GM12878 (cell line): ENCODE measurements at regions not wholly inside any gene's neighbourhood (a gene's known extent, or its start where the extent isn't known, plus 50 kb on each side); places are given as distances from the start of the nearest gene placed in this dataset.

Source experiments
- ATAC-seq: fragments of 200-7000 bp; cut with Tn5 transposase; 3 replicates; pipeline ENCODE4 v1.9.1; 2020; ENCODE audit warnings: mild to moderate bottlenecking, moderate library complexity
- BruUV-seq: library from RNA; stranded (reverse); fragments of 400-500 nt; replicated peaks from 2 replicates; lab custom pipeline; 2021; lab: Mats Ljungman, UMichigan
- CTCF ChIA-PET: fragments of 300-600 bp; sonication (Branson Sonifier 250); formaldehyde crosslinking; extraction: SDS; loops from one replicate; lab custom pipeline; 2021; ENCODE audit warnings: inconsistent platforms; lab: Yijun Ruan, JAX
- POLR2A ChIA-PET: fragments of 350-600 bp; formaldehyde crosslinking; extraction: SDS; loops from one replicate; lab custom pipeline; 2021; ENCODE audit warnings: inconsistent platforms; lab: Charles Lee
- RAD21 ChIA-PET: fragments of 300-600 bp; sonication (Branson Sonifier 250); formaldehyde crosslinking; loops from one replicate; lab custom pipeline; 2023; ENCODE audit warnings: antibody characterized with exemption; ENCODE audit not compliant: unreplicated experiment; lab: Charles Lee
- SMC1A ChIA-PET: fragments of 300-600 bp; sonication (Branson Sonifier 250); formaldehyde crosslinking; loops from one replicate; lab custom pipeline; 2023; ENCODE audit not compliant: unreplicated experiment, uncharacterized antibody; lab: Charles Lee
- DNase-seq: peaks from one replicate; pipeline ENCODE4 v3.0.0-alpha.2; 2011; ENCODE audit warnings: low read depth, low spot score
- FAIRE-seq: peaks from 3 replicates; lab custom pipeline; 2011; peaks lifted over from hg19 to GRCh38; lab: Jason Lieb, UNC
- H2AFZ ChIP-seq: 2 replicates; pipeline ENCODE4 v1.6.0; 2011; ENCODE audit warnings: low read depth, low read length, control low read depth; ENCODE audit not compliant: control insufficient read depth
- H3K27ac ChIP-seq: 2 replicates; pipeline ENCODE4 v1.5.1; 2011; ENCODE audit warnings: control low read depth; ENCODE audit not compliant: control insufficient read depth, insufficient read depth
- H3K27me3 ChIP-seq, 2 experiments: replicated peaks in 1 of 2; 2 replicates each; pipeline versions ENCODE4 v1.6.0 to v1.6.1; 2011; ENCODE audit warnings: low read length in 1 of 2; ENCODE audit not compliant: control insufficient read depth in 2 of 2, insufficient read depth in 2 of 2
- H3K36me3 ChIP-seq, 2 experiments: 2 replicates each; pipeline ENCODE4 v1.5.1; 2011; ENCODE audit warnings: low read length in 1 of 2; ENCODE audit not compliant: control insufficient read depth in 2 of 2, insufficient read depth in 2 of 2
- H3K4me1 ChIP-seq: 2 replicates; pipeline ENCODE4 v1.6.1; 2011; ENCODE audit warnings: mild to moderate bottlenecking, low read length, moderate library complexity, mixed read lengths; ENCODE audit not compliant: control insufficient read depth, insufficient read depth
- H3K4me2 ChIP-seq: 2 replicates; pipeline ENCODE4 v1.6.0; 2011; ENCODE audit warnings: control low read depth; ENCODE audit not compliant: control insufficient read depth, insufficient read depth
- H3K4me3 ChIP-seq: fragments of 200-600 bp; sonication (generic); 2 replicates; pipeline ENCODE4 v1.5.1; 2016
- H3K79me2 ChIP-seq: 2 replicates; pipeline ENCODE4 v1.6.0; 2011; ENCODE audit warnings: low read length; ENCODE audit not compliant: control insufficient read depth, insufficient read depth
- H3K9ac ChIP-seq: 2 replicates; pipeline ENCODE4 v1.8.0; 2011; ENCODE audit warnings: low read length, control low read depth, mixed read lengths; ENCODE audit not compliant: control insufficient read depth, insufficient read depth
- H3K9me3 ChIP-seq: replicated peaks from 3 replicates; pipeline ENCODE4 v1.5.1; 2011; ENCODE audit warnings: mild to moderate bottlenecking, low read length; ENCODE audit not compliant: control insufficient read depth, insufficient read depth
- H4K20me1 ChIP-seq: 2 replicates; pipeline ENCODE4 v1.6.0; 2011; ENCODE audit not compliant: control insufficient read depth, insufficient read depth
- ASH2L ChIP-seq: fragments of 300-600, 200-600 bp; sonication (generic); IDR thresholded peaks from 2 replicates; pipeline ENCODE4 v1.6.1; 2017; ENCODE audit warnings: low read depth, mild to moderate bottlenecking, borderline replicate concordance
- CBX5 ChIP-seq: sonication (generic); IDR thresholded peaks from 2 replicates; pipeline ENCODE4 v1.6.1; 2016; ENCODE audit warnings: low read depth, moderate library complexity, mild to moderate bottlenecking, inconsistent platforms
- CTCF ChIP-seq, 3 experiments: IDR thresholded peaks in 2 of 3; conservative IDR thresholded peaks in 1 of 3; 2 replicates each; pipeline ENCODE4 v1.5.1; 2011; ENCODE audit warnings: low read depth in 3 of 3, low read length in 3 of 3, mild to moderate bottlenecking in 3 of 3, control low read depth in 2 of 3, moderate library complexity in 2 of 3, inconsistent platforms in 1 of 3, mixed read lengths in 1 of 3; ENCODE audit not compliant: control insufficient read depth in 2 of 3, insufficient read depth in 1 of 3; ENCODE audit errors: extremely low read depth in 1 of 3
- ETV6 ChIP-seq, 2 experiments: fragments of 450-650 bp in 1 of 2; IDR thresholded peaks in 1 of 2; conservative IDR thresholded peaks in 1 of 2; 2 replicates each; pipeline ENCODE4 v1.6.1; 2014; ENCODE audit warnings: antibody characterized with exemption in 1 of 2, borderline replicate concordance in 1 of 2, low read depth in 1 of 2, mild to moderate bottlenecking in 1 of 2, moderate library complexity in 1 of 2
- IRF3 ChIP-seq: fragments of 450-650 bp; IDR thresholded peaks from 2 replicates; pipeline ENCODE4 v1.6.1; 2014; ENCODE audit warnings: mild to moderate bottlenecking
- MTA2 ChIP-seq: fragments of 450-650 bp; IDR thresholded peaks from 2 replicates; pipeline ENCODE4 v1.6.1; 2016; ENCODE audit warnings: low read depth, mild to moderate bottlenecking, moderate library complexity
- MXI1 ChIP-seq: fragments of 150-350 bp; IDR thresholded peaks from 2 replicates; pipeline ENCODE4 v1.6.1; 2011; ENCODE audit warnings: low read depth, mild to moderate bottlenecking, inconsistent platforms, low read length, improper control_type of control experiment
- POLR2A ChIP-seq: IDR thresholded peaks from 2 replicates; pipeline ENCODE4 v1.6.1; 2011; ENCODE audit warnings: low read depth, mild to moderate bottlenecking, low read length
- POLR2AphosphoS2 ChIP-seq: IDR thresholded peaks from 2 replicates; pipeline ENCODE4 v1.6.1; 2011; ENCODE audit warnings: low read depth, mild to moderate bottlenecking, low read length, improper control_type of control experiment, moderate library complexity
- RAD21 ChIP-seq: IDR thresholded peaks from 2 replicates; pipeline ENCODE4 v1.6.1; 2011; ENCODE audit warnings: mild to moderate bottlenecking, low read depth, low read length, moderate library complexity; ENCODE audit not compliant: insufficient read depth
- RAD51 ChIP-seq: fragments of 450-650 bp; IDR thresholded peaks from 2 replicates; pipeline ENCODE4 v1.6.1; 2016; ENCODE audit warnings: moderate library complexity, mild to moderate bottlenecking, inconsistent platforms
- RFX5 ChIP-seq: IDR thresholded peaks from 2 replicates; pipeline ENCODE4 v1.6.1; 2011; ENCODE audit warnings: low read depth, low read length, improper control_type of control experiment
- SIN3A ChIP-seq: IDR thresholded peaks from 2 replicates; pipeline ENCODE4 v1.6.1; 2012; ENCODE audit warnings: low read depth, low read length, improper control_type of control experiment
- SMARCA5 ChIP-seq: fragments of 450-650 bp; IDR thresholded peaks from 2 replicates; pipeline ENCODE4 v1.6.1; 2017; ENCODE audit warnings: mild to moderate bottlenecking
- SREBF2 ChIP-seq: IDR thresholded peaks from 2 replicates; pipeline ENCODE4 v1.6.1; 2012; ENCODE audit warnings: mild to moderate bottlenecking, low read length
- TAF1 ChIP-seq: IDR thresholded peaks from 2 replicates; pipeline ENCODE4 v1.6.1; 2011; ENCODE audit warnings: mild to moderate bottlenecking, low read depth, low read length, borderline replicate concordance
- YBX1 ChIP-seq: fragments of 450-650 bp; IDR thresholded peaks from 2 replicates; pipeline ENCODE4 v1.6.1; 2016; ENCODE audit warnings: antibody characterized with exemption
- ZNF207 ChIP-seq: fragments of 450-650 bp; IDR thresholded peaks from 2 replicates; pipeline ENCODE4 v1.6.1; 2014; ENCODE audit warnings: antibody characterized with exemption, mild to moderate bottlenecking, borderline replicate concordance
- ZNF622 ChIP-seq: fragments of 450-650 bp; IDR thresholded peaks from 2 replicates; pipeline ENCODE4 v1.6.1; 2017; ENCODE audit warnings: mild to moderate bottlenecking, inconsistent platforms
- WGBS: methylation state at CpG from one replicate; pipeline ENCODE4 v1.1.6; 2016; ENCODE audit warnings: low lambda C conversion rate; ENCODE audit not compliant: insufficient replicate concordance, insufficient coverage; ENCODE audit errors: missing lambda C conversion rate; 5-methylcytosine and 5-hydroxymethylcytosine counted together
- in situ Hi-C: fragments of 300-500 bp; cut with MboI; formaldehyde crosslinking; loops from 9 replicates; pipeline ENCODE4 v1.14.3; 2018; ENCODE audit warnings: mixed read lengths
- intact Hi-C: fragments of 100-400 bp; cut with micrococcal nuclease; formaldehyde crosslinking; loops from one replicate; pipeline ENCODE4 v1.14.2; 2022; ENCODE audit not compliant: unreplicated experiment
- TF ChIP-seq, protein P1 (sequence below): IDR thresholded peaks from 2 replicates; pipeline ENCODE4 v1.6.1; 2011; ENCODE audit warnings: mild to moderate bottlenecking, low read depth, low read length, moderate library complexity; ENCODE audit not compliant: insufficient replicate concordance

GRCh38 chrX:39730662-39731329 is 367.0 kb downstream of the BCOR start (continued):
- TF ChIP-seq CTCF (IDR thresholded peaks at IDR 0.05 in 2 of 3, conservative IDR thresholded peaks at IDR 0.05 in 1 of 3; ENCODE audit: control insufficient read depth in 2 of 3, extremely low read depth in 1 of 3, insufficient read depth in 1 of 3, low read depth in 3 of 3, low read length in 3 of 3) (peak; percentile 55 to 60 (median 56)), SMARCA5 (peak; percentile 38; the same call in 1 of the 2 replicates), ASH2L (no peak), MTA2 (no peak)
- TF ChIP-seq, all 136 proteins: peak for 3

DNA sequence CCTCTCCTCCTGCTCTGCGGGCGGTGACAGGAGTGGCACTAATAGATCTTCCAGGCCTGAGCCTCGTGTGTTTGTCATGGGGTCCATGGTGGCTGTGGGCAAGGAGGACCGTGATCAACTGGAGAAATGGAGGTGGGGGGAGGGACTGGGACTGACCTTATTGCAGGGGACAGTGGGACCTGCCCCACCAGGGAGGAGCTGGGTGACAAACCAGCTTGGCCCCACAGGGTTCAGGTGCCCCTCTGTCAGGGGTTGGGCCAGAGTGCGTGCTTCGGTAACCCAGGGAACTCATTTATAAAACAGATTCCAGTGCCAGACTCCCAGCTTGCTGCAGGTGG is 366.5 kb downstream of the BCOR start:
- intact Hi-C loops: loop anchor here (2.0 to 10.0 kb wide), 2 partner anchors 438 to 734 kb away; no protein-coding TSS in a partner anchor
- Histone ChIP-seq H3K4me1 (no peaks in the 10 kb centered on the region), H3K9me3 (no peaks in the 10 kb centered on the region; the same call in 2 of the 3 replicates), H3K36me3 (no peaks in the 10 kb centered on the region), H3K27me3 (peaks cover 1 to 3% of the 10 kb centered on the region in 2 experiments; a peak in 2 of 4 replicates), H3K27ac (no peak overlapping the region), H3K4me3 (no peak overlapping the region), H3K79me2 (no peaks in the 10 kb centered on the region), H3K4me2 (no peak overlapping the region), H4K20me1 (no peaks in the 10 kb centered on the region; the same call in 1 of the 2 replicates), H3K9ac (no peak overlapping the region), H2AFZ (no peak overlapping the region)
- ChIA-PET CTCF (interaction anchor here (0.8 to 1.2 kb wide), 3 partner anchors 12 to 737 kb away, joined by 3 to 4 read pairs (median 4); no protein-coding TSS in a partner anchor), RAD21 (interaction anchor here (1.0 kb wide), 1 partner anchor 737 kb away, joined by 4 read pairs; no protein-coding TSS in a partner anchor), SMC1A (interaction anchor here (1.1 to 1.2 kb wide), 2 partner anchors 12 to 808 kb away, joined by 3 read pairs; no protein-coding TSS in a partner anchor), POLR2A (no interaction called here)
- in situ Hi-C loops: no loop called here
- no peak for FAIRE-seq
- 67% methylated on average over 6 of the region's 6 CpGs for WGBS
- BruUV-seq: no TSS peak
- no peak for ATAC-seq
- DNase-seq: no peak
- TF ChIP-seq IRF3 (no peak), RAD21 (no peak), ZNF622 (no peak), SIN3A (no peak), RAD51 (no peak), CBX5 (no peak), ZNF207 (no peak), POLR2AphosphoS2 (no peak), ETV6 (conservative IDR thresholded peaks at IDR 0.05 in 1 of 2, IDR thresholded peaks at IDR 0.05 in 1 of 2; ENCODE audit: borderline replicate concordance in 1 of 2, low read depth in 1 of 2) (no peak), SREBF2 (no peak), YBX1 (no peak), MXI1 (no peak), TAF1 (no peak), POLR2A (no peak), RFX5 (no peak)
- TF ChIP-seq, protein P1, sequence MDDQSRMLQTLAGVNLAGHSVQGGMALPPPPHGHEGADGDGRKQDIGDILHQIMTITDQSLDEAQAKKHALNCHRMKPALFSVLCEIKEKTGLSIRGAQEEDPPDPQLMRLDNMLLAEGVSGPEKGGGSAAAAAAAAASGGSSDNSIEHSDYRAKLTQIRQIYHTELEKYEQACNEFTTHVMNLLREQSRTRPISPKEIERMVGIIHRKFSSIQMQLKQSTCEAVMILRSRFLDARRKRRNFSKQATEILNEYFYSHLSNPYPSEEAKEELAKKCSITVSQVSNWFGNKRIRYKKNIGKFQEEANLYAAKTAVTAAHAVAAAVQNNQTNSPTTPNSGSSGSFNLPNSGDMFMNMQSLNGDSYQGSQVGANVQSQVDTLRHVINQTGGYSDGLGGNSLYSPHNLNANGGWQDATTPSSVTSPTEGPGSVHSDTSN: no peak
